Ovary (tissue), 3 donors: ENCODE measurements at regions not wholly inside any gene's neighbourhood (a gene's known extent, or its start where the extent isn't known, plus 50 kb on each side); places are given as distances from the start of the nearest gene placed in this dataset.

ENCODE experiments used
- CTCF ChIP-seq, 3 donors: fragments of 450-650 bp in 2 of 3; fragments of 200-600 bp in 1 of 3; IDR thresholded peaks; one replicate each; pipeline versions ENCODE4 v1.5.1 to v1.8.0; 2016 to 2022; ENCODE audit warnings: antibody characterized with exemption in 3 of 3, mild to moderate bottlenecking in 1 of 3
- EP300 ChIP-seq: sonication (generic); formaldehyde crosslinking; IDR thresholded peaks from one replicate; pipeline ENCODE4 v1.6.1; 2017; ENCODE audit warnings: antibody characterized with exemption
- POLR2A ChIP-seq: fragments of 450-650 bp; IDR thresholded peaks from one replicate; pipeline ENCODE4 v1.6.1; 2017; ENCODE audit warnings: antibody characterized with exemption, mild to moderate bottlenecking, moderate library complexity
- donor health status: DM: no; HTN: no; CAD: no.

GRCh38 chr12:73374360-73374759 is 1102.2 kb downstream of the TRHDE start:
- TF ChIP-seq CTCF (IDR thresholded peaks at IDR 0.05): no peak
- TF ChIP-seq POLR2A: no peak
- no peak for TF ChIP-seq EP300
